OCI-LY7 (cell line): ENCODE measurements at regions not wholly inside any gene's neighbourhood (a gene's known extent, or its start where the extent isn't known, plus 50 kb on each side); places are given as distances from the start of the nearest gene placed in this dataset.

Experiments
- EZH2phosphoT487 ChIP-seq: fragments of 200-600 bp; sonication (generic); IDR thresholded peaks from 2 replicates; pipeline ENCODE4 v1.6.1; 2018; ENCODE audit warnings: low read depth, borderline replicate concordance, mild to moderate bottlenecking, mixed run types, antibody characterized with exemption, low read length, moderate library complexity, mixed read lengths
- TF ChIP-seq, protein P1 (sequence below): fragments of 200-600 bp; sonication (generic); conservative IDR thresholded peaks from 2 replicates; pipeline ENCODE4 v1.5.1; 2014; ENCODE audit warnings: mild to moderate bottlenecking, antibody characterized with exemption, low read length, moderate library complexity, mixed read lengths

DNA sequence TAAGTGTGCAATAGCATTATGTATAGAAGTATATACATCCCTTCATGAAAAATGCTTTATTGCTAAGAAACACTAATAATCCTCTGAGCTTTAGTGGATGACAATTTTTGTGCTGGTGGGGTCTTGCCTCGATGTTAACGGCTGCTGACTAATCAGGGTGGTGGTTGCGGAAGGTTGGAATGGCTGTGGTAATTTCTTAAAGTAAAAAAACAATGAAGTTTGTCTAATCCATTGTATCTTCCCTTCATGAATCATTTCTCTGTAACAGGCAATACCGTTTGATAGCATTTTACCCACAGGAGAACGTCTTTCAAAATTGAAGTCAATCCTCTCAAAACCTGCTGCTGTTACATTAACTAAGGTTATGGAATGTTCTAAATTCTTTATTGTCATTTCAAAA lies 816.5 kb upstream of the GJE1 start:
- TF ChIP-seq, protein P1, sequence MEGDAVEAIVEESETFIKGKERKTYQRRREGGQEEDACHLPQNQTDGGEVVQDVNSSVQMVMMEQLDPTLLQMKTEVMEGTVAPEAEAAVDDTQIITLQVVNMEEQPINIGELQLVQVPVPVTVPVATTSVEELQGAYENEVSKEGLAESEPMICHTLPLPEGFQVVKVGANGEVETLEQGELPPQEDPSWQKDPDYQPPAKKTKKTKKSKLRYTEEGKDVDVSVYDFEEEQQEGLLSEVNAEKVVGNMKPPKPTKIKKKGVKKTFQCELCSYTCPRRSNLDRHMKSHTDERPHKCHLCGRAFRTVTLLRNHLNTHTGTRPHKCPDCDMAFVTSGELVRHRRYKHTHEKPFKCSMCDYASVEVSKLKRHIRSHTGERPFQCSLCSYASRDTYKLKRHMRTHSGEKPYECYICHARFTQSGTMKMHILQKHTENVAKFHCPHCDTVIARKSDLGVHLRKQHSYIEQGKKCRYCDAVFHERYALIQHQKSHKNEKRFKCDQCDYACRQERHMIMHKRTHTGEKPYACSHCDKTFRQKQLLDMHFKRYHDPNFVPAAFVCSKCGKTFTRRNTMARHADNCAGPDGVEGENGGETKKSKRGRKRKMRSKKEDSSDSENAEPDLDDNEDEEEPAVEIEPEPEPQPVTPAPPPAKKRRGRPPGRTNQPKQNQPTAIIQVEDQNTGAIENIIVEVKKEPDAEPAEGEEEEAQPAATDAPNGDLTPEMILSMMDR: no peak
- no peak for TF ChIP-seq EZH2phosphoT487
